Liver (tissue), 3 donors: ENCODE measurements at regions not wholly inside any gene's neighbourhood (a gene's known extent, or its start where the extent isn't known, plus 50 kb on each side); places are given as distances from the start of the nearest gene placed in this dataset.

Experiments
- GABPA ChIP-seq, 2 donors: IDR thresholded peaks in 1 of 2; conservative IDR thresholded peaks in 1 of 2; 2 replicates each; pipeline ENCODE4 v1.6.1; 2016; ENCODE audit warnings: antibody characterized with exemption in 2 of 2, mild to moderate bottlenecking in 1 of 2, moderate library complexity in 1 of 2
- HNF4G ChIP-seq: IDR thresholded peaks from 2 replicates; pipeline ENCODE4 v1.6.1; 2016; ENCODE audit warnings: antibody characterized with exemption
- RAD21 ChIP-seq, 2 donors: IDR thresholded peaks; 2 replicates each; pipeline ENCODE4 v1.6.1; 2016; ENCODE audit warnings: antibody characterized with exemption in 2 of 2, mild to moderate bottlenecking in 2 of 2
- SP1 ChIP-seq: IDR thresholded peaks from 2 replicates; pipeline ENCODE4 v1.6.1; 2018; ENCODE audit warnings: antibody characterized with exemption, mild to moderate bottlenecking
- TAF1 ChIP-seq: conservative IDR thresholded peaks from 2 replicates; pipeline ENCODE4 v1.6.1; 2016; ENCODE audit warnings: antibody characterized with exemption, mild to moderate bottlenecking
- YY1 ChIP-seq: IDR thresholded peaks from 2 replicates; pipeline ENCODE4 v1.6.1; 2016; ENCODE audit warnings: antibody characterized with exemption, mild to moderate bottlenecking
- TF ChIP-seq, protein P1 (sequence below): fragments of 150-350 bp; IDR thresholded peaks from 2 replicates; pipeline ENCODE4 v1.5.1; 2017; ENCODE audit warnings: improper control_type of control experiment, low read depth, low read length; ENCODE audit not compliant: missing input control
- TF ChIP-seq, protein P2 (sequence below): IDR thresholded peaks from 2 replicates; pipeline ENCODE4 v1.6.1; 2016; ENCODE audit warnings: antibody characterized with exemption
- TF ChIP-seq, protein P3 (sequence below): IDR thresholded peaks from 2 replicates; pipeline ENCODE4 v1.6.1; 2016; ENCODE audit warnings: antibody characterized with exemption
- donor health status: healthy.
- donor health status: healthy.

DNA sequence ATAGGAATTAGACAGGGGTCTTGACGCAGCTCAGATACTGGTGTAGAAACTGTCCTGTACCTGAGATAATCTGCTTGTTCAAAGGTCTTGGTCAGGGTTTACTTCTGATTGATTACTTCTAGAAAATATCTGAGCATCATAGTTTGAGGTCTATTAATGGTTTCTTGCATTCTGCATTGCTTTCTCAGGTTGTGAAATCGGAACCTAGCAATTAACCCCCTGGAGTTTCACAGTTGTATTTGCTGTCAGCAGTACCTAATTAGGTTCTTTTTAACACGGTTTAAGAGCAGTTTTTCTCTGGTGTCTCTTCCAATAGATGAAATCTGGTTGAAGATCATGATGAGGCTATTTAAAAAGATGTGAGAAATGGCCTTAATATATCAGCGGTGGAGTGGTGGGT is 428.6 kb upstream of the SYT4 start:
- TF ChIP-seq, protein P1, sequence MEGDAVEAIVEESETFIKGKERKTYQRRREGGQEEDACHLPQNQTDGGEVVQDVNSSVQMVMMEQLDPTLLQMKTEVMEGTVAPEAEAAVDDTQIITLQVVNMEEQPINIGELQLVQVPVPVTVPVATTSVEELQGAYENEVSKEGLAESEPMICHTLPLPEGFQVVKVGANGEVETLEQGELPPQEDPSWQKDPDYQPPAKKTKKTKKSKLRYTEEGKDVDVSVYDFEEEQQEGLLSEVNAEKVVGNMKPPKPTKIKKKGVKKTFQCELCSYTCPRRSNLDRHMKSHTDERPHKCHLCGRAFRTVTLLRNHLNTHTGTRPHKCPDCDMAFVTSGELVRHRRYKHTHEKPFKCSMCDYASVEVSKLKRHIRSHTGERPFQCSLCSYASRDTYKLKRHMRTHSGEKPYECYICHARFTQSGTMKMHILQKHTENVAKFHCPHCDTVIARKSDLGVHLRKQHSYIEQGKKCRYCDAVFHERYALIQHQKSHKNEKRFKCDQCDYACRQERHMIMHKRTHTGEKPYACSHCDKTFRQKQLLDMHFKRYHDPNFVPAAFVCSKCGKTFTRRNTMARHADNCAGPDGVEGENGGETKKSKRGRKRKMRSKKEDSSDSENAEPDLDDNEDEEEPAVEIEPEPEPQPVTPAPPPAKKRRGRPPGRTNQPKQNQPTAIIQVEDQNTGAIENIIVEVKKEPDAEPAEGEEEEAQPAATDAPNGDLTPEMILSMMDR = no peak
- TF ChIP-seq, protein P2, sequence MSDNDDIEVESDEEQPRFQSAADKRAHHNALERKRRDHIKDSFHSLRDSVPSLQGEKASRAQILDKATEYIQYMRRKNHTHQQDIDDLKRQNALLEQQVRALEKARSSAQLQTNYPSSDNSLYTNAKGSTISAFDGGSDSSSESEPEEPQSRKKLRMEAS = no peak
- TF ChIP-seq TAF1 (no peak), YY1 (no peak), HNF4G (no peak), SP1 (no peak), RAD21 (IDR thresholded peaks at IDR 0.05) (no peak), GABPA (IDR thresholded peaks at IDR 0.05 in 1 of 2, conservative IDR thresholded peaks at IDR 0.05 in 1 of 2) (no peak)
- TF ChIP-seq, protein P3, sequence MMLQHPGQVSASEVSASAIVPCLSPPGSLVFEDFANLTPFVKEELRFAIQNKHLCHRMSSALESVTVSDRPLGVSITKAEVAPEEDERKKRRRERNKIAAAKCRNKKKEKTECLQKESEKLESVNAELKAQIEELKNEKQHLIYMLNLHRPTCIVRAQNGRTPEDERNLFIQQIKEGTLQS = no peak
